ENCODE measurements at regions not wholly inside any gene's neighbourhood (a gene's known extent, or its start where the extent isn't known, plus 50 kb on each side); places are given as distances from the start of the nearest gene placed in this dataset.

DNA sequence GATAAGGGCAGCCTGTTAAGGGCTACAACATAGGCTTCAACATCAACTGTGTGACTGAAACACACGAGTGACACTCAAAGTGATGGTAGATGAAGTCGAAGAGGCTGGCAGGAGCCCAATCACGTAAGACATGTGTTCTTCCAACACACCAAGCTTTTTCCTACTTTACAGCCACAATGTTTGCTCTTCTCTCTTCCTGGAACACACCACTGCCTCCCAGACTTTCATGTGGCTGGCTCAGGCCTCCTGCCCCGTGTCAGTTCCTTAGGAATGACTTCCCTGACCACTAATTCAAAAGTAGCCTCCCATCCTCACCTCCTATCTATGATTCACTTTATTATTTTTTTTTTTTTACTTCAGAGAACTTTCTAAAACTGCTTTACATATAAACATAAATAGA lies 209.2 kb downstream of the GPAM start:
- TF ChIP-seq, protein P1, sequence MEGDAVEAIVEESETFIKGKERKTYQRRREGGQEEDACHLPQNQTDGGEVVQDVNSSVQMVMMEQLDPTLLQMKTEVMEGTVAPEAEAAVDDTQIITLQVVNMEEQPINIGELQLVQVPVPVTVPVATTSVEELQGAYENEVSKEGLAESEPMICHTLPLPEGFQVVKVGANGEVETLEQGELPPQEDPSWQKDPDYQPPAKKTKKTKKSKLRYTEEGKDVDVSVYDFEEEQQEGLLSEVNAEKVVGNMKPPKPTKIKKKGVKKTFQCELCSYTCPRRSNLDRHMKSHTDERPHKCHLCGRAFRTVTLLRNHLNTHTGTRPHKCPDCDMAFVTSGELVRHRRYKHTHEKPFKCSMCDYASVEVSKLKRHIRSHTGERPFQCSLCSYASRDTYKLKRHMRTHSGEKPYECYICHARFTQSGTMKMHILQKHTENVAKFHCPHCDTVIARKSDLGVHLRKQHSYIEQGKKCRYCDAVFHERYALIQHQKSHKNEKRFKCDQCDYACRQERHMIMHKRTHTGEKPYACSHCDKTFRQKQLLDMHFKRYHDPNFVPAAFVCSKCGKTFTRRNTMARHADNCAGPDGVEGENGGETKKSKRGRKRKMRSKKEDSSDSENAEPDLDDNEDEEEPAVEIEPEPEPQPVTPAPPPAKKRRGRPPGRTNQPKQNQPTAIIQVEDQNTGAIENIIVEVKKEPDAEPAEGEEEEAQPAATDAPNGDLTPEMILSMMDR (IDR thresholded peaks at IDR 0.05), result no peak
- TF ChIP-seq POLR2A (IDR thresholded peaks at IDR 0.05) (no peak), EP300 (IDR thresholded peaks at IDR 0.05) (no peak)
